Osteoblast (primary cell): ENCODE measurements at regions not wholly inside any gene's neighbourhood (a gene's known extent, or its start where the extent isn't known, plus 50 kb on each side); places are given as distances from the start of the nearest gene placed in this dataset.
"Not testable (repeated sequence)": the region's sequence is repeated elsewhere in the genome, so short reads cannot be mapped to it uniquely, and the experiment has no call there.

ENCODE experiments used
- DNase-seq: peaks from one replicate; pipeline ENCODE4 v3.0.0; 2011; ENCODE audit warnings: low spot score, mixed read lengths; ENCODE audit not compliant: insufficient read length; ENCODE audit errors: missing footprints
- H2AFZ ChIP-seq: 2 replicates; pipeline ENCODE4 v1.6.0; 2011; ENCODE audit warnings: mild to moderate bottlenecking, low read length
- H3K27ac ChIP-seq: 2 replicates; pipeline ENCODE4 v1.5.1; 2011; ENCODE audit warnings: mild to moderate bottlenecking, low read depth, low read length, moderate library complexity
- H3K27me3 ChIP-seq: 2 replicates; pipeline ENCODE4 v1.6.0; 2012; ENCODE audit warnings: mild to moderate bottlenecking, control low read depth, inconsistent platforms, low read length, moderate library complexity; ENCODE audit not compliant: insufficient read depth
- H3K36me3 ChIP-seq: 2 replicates; pipeline ENCODE4 v1.5.1; 2011; ENCODE audit warnings: mild to moderate bottlenecking, low read length, control low read depth, moderate library complexity; ENCODE audit not compliant: insufficient read depth
- H3K4me1 ChIP-seq: 2 replicates; pipeline ENCODE4 v1.5.1; 2011; ENCODE audit warnings: mild to moderate bottlenecking, low read length, control low read depth, moderate library complexity; ENCODE audit not compliant: insufficient read depth
- H3K4me2 ChIP-seq: 2 replicates; pipeline ENCODE4 v1.6.0; 2011; ENCODE audit warnings: mild to moderate bottlenecking, low read length; ENCODE audit not compliant: insufficient read depth
- H3K4me3 ChIP-seq: fragments of 200-600 bp; sonication (generic); 3 replicates; pipeline ENCODE4 v1.5.1; 2012; ENCODE audit warnings: mild to moderate bottlenecking, low read length, inconsistent platforms; ENCODE audit not compliant: insufficient read depth
- H3K79me2 ChIP-seq: 2 replicates; pipeline ENCODE4 v1.6.0; 2012; ENCODE audit warnings: mild to moderate bottlenecking, low read length, control low read depth, inconsistent platforms; ENCODE audit not compliant: insufficient read depth
- H3K9me3 ChIP-seq: 2 replicates; pipeline ENCODE4 v1.5.1; 2011; ENCODE audit warnings: low read depth, low read length, control low read depth
- H4K20me1 ChIP-seq: 2 replicates; pipeline ENCODE4 v1.6.0; 2012; ENCODE audit warnings: mild to moderate bottlenecking, low read length, control low read depth; ENCODE audit not compliant: insufficient read depth
- TF ChIP-seq, protein P1 (sequence below): IDR thresholded peaks from 2 replicates; pipeline ENCODE4 v1.5.1; 2011; ENCODE audit warnings: mild to moderate bottlenecking, low read depth, low read length, moderate library complexity; ENCODE audit errors: extremely low read depth

GRCh38 chr16:27639561-27640276, 89.8 kb downstream of the KATNIP start:
- Histone ChIP-seq H2AFZ (no peak overlapping the region), H3K4me2 (no peak overlapping the region), H3K4me1 (peaks cover 22% of the 10 kb centered on the region), H3K9me3 (no peaks in the 10 kb centered on the region), H3K79me2 (no peaks in the 10 kb centered on the region), H3K27me3 (no peaks in the 10 kb centered on the region), H3K4me3 (no peak overlapping the region), H3K27ac (no peak overlapping the region), H3K36me3 (peaks cover 3% of the 10 kb centered on the region), H4K20me1 (no peaks in the 10 kb centered on the region)
- DNase-seq = peak; percentile 89
- TF ChIP-seq, protein P1, sequence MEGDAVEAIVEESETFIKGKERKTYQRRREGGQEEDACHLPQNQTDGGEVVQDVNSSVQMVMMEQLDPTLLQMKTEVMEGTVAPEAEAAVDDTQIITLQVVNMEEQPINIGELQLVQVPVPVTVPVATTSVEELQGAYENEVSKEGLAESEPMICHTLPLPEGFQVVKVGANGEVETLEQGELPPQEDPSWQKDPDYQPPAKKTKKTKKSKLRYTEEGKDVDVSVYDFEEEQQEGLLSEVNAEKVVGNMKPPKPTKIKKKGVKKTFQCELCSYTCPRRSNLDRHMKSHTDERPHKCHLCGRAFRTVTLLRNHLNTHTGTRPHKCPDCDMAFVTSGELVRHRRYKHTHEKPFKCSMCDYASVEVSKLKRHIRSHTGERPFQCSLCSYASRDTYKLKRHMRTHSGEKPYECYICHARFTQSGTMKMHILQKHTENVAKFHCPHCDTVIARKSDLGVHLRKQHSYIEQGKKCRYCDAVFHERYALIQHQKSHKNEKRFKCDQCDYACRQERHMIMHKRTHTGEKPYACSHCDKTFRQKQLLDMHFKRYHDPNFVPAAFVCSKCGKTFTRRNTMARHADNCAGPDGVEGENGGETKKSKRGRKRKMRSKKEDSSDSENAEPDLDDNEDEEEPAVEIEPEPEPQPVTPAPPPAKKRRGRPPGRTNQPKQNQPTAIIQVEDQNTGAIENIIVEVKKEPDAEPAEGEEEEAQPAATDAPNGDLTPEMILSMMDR = peak; percentile 84

GRCh38 chr16:27640277-27640600, 90.3 kb downstream of the KATNIP start:
- Histone ChIP-seq H3K9me3 (no peaks in the 10 kb centered on the region), H3K36me3 (peaks cover 3% of the 10 kb centered on the region)
- TF ChIP-seq, protein P1 = no peak

GRCh38 chr16:27641260-27641659, 91.3 kb downstream of the KATNIP start:
- Histone ChIP-seq H3K27me3 (no peaks in the 10 kb centered on the region), H2AFZ (no peak overlapping the region), H4K20me1 (no peaks in the 10 kb centered on the region), H3K4me1 (peaks cover 7% of the 10 kb centered on the region), H3K4me3 (no peak overlapping the region), H3K79me2 (no peaks in the 10 kb centered on the region), H3K4me2 (no peak overlapping the region), H3K27ac (no peak overlapping the region), H3K36me3 (peaks cover 3% of the 10 kb centered on the region), H3K9me3 (no peaks in the 10 kb centered on the region)
- TF ChIP-seq, protein P1 = no peak
- DNase-seq = no peak

More at GRCh38 chr16:27640277-27640600, 90.3 kb downstream of the KATNIP start:
- H2AFZ ChIP-seq = no peak overlapping the region
- H3K27ac ChIP-seq = no peak overlapping the region
- no peak overlapping the region for H3K4me2 ChIP-seq
- DNase-seq = no peak
- no peaks in the 10 kb centered on the region for H4K20me1 ChIP-seq
- H3K79me2 ChIP-seq = no peaks in the 10 kb centered on the region
- peaks cover 17% of the 10 kb centered on the region for H3K4me1 ChIP-seq
- H3K4me3 ChIP-seq = no peak overlapping the region
- no peaks in the 10 kb centered on the region for H3K27me3 ChIP-seq

DNA sequence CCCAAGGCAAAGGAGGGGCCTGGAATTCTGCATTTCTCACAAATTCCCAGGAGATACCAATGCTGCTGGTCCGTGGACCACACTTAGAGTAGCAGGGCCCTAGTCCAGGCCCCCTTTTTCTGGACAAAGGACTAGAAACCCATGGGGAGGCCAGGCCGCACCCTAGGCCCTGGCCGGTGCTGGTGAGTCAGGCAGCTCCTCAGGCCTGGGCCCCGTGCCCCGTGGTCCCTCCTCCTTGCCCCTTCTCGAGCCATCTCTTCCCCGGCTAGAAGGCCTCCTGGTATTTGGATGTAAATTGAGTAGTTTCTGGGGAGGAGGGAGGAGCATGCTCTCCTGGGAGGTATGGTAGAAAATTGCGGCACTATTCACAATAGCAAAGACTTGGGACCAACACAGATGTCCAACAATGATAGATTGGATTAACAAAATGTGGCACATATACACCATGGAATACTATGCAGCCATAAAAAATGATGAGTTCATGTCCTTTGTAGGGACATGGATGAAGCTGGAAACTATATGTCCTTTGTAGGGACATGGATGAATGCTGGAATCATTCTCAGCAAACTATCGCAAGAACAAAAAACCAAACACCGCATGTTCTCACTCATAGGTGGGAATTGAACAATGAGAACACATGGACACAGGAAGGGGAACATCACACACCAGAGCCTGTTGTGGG, 91.9 kb downstream of the KATNIP start:
- DNase-seq, H3K9me3 ChIP-seq, H3K27me3 ChIP-seq, H3K4me3 ChIP-seq, H3K4me2 ChIP-seq, H4K20me1 ChIP-seq, H3K4me1 ChIP-seq, H2AFZ ChIP-seq, H3K79me2 ChIP-seq, H3K36me3 ChIP-seq, H3K27ac ChIP-seq: not testable (repeated sequence)
